Activated CD4-positive, CD25-positive, alpha-beta regulatory T cell treated with anti-CD3 and anti-CD28 coated beads, Interleukin-2, amount 50 U/mL, for 16 hours (primary cell): ENCODE measurements at regions not wholly inside any gene's neighbourhood (a gene's known extent, or its start where the extent isn't known, plus 50 kb on each side); places are given as distances from the start of the nearest gene placed in this dataset.
"Not testable (repeated sequence)": the region's sequence is repeated elsewhere in the genome, so short reads cannot be mapped to it uniquely, and the experiment has no call there.

Source experiments
- DNase-seq: peaks from one replicate; pipeline ENCODE4 v3.0.0-alpha.2; 2020; ENCODE audit warnings: low read depth, low spot score

DNA sequence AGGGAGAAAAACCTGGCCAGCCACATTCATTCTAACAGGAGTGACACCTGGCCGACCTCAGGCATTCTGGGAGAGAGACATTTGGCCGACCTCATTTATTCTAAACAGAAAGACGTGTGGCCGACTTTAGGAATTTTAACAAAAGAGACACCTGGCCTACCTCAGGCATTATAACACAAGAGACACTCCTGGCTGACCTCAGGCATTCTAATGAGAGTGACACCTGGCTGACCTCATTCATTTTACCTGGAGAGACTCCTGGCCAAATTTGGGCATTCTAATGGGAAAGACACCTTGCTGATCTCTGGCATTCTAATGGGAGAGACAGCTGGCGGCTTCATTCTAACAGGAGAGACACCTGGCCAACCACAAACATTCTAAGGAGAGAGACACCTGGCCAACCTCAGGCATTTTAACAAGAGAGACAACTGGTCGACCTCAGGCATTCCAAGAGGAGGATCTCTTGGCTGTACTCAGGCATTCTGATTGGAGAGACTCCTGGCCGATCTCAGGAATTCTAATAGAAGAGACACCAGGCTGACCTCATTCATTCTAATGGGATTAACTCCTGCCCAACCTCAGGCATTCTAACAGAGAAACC is 1353.9 kb downstream of the UQCRFS1 start:
- DNase-seq = no peak

DNA sequence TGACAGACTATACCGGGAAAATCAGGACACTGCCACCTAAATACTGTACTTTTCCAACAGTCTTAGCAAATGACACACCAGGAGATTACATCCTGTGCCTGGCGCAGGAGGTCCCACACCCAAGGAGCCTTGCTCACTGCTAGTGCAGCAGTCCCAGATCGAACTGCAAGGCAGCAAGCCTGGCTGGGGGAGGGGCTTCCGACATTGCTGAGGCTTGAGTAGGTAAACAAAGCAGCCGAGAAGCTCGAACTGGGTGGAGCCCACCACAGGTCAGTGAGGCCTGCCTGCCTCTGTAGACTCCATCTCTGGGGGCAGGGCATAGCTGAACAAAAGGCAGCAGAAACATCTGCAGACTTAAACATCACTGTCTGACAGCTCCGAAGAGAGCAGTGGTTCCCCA is 1360.0 kb downstream of the UQCRFS1 start:
- DNase-seq = not testable (repeated sequence)

DNA sequence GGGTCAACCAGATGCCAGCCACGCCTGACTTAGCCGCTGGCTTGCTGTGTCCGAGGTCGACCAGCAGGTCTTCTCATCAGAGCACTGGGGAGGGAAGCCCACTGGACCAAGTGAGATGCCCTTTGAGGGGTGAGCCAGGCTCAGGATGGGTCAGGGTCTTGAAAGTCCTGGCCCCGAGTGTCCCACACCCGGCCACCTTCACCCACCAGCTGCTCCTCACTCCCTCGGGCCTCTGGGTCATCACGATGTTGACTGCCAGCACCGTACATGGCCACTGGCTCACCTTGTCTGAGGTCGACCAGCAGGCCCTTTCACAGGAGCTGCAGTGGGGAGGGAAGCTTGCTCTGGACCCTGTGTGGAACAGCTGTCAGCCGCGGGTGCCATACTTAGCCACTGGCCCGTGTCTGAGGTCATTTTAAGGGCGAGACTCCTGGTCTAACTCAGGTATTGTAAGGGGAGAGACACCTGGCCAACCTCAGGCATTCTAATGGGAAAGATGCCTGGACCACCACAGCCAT is 1361.3 kb downstream of the UQCRFS1 start:
- DNase-seq = no peak

DNA sequence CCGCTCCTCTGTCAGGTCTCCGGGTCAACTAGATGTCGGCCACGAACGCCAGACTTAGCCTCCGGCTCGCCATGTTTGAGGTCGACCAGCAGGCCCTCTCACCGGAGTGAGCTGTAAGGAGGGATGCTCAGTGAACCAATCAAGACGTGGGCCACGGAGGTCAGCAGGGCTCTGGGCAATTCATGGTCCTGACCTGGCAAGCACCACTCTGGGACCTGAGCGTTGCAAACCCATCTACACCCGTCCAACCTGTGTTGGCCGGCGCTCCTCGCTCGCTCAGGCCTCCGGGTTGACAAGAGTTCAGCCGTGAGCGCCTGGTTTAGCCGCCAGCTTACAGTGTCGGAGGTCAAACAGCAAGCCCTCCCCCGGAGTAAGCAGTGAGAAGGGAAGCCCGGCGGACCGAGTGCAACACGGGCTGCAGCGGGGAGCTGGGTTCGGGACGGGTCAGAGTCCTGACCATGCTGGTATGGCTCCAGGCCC is 1361.9 kb downstream of the UQCRFS1 start:
- DNase-seq = no peak

DNA sequence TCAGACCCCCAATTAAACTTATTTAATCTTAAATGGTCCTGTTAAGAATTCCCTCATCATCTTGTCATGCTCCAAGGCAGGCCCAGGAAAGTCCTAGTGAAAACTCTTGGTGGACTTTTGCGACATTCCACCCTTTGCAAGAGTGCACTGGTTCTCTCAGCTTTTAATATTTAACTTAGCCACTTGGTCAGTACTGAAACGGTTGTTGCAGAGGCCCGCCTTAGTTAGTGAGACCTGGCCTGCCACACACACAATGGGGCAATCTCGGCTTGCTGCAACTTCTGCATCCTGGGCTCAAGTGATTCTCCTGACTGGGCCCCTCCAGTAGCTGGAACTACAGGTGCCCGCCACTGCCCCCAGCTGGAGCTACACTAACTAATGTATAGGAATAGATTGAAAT is 1366.0 kb downstream of the UQCRFS1 start:
- no peak for DNase-seq

DNA sequence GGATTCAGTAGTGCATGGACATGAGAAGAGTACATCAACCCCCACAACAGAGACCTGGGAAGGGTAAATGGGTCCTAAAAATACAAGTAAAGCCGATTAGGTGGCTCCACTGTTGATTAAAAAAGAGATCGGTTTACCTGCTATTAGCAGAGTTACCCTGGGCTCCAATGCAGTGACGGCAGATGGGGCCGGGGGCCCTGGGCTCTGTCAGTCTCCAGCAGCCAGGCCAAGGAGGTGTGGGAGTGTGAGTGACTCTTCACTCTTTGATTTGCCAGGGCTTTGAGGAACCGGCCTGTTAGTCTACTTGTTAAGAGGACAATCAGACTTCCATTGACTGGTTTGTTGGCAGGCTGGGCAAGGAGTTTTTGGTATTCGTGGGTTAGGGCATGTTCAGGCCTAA is 1368.7 kb downstream of the UQCRFS1 start:
- no peak for DNase-seq

DNA sequence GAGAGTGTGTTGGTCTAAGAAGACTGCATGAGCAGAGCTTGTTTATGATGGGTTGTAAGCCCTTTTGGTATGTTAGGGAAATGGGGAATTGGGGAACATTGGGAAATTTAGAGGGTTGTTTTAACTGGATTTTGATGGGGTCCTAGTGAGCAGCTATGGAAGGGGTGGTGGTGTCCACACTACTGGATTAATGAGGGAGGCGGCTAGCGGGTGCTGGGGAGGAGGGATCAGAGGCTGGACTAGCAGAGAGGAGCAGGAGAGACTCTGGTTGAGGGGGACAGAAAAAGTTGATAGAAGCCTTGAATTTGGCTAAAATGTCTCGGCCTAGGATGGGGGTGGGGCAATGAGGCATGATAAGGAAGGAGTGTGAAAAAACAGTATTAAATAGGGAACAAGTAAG is 1369.1 kb downstream of the UQCRFS1 start:
- DNase-seq = no peak

DNA sequence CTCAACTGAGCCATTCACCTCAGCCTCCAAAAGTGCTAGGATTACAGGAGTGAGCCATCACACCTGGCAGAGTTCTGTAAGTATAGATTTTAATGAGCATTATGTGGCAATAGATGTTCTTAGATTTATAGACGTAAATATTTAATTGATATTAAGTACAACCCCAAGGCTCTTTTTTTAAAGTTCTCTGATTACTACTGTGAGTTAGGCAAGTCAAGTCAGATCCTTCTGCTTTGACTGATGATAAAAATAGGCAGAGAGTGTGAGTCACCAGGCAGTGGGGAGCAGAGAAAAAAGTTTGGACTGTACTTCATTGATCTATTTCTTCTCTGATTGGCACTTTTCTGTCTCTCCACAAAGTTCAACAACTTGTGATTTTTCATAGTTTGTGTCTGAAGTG is 1379.9 kb downstream of the UQCRFS1 start:
- no peak for DNase-seq

DNA sequence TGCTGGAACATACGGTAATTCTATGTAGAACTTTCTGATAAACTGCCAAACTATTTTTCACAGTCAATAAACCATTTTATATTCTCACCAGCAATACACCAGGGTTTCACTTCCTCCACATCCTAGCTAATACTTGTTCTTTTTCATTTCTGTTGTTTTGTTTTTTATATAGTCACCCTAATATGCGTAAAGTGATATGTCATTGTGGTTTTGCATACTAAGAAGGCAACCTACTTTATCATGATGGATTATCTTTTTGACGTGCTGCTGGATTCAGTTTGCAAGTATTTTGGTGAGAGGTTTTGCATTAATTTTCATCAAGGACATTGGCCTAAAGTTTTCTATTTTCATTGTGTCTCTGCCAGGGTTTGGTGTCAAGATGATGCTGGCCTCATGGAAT is 1384.1 kb downstream of the UQCRFS1 start:
- no peak for DNase-seq

DNA sequence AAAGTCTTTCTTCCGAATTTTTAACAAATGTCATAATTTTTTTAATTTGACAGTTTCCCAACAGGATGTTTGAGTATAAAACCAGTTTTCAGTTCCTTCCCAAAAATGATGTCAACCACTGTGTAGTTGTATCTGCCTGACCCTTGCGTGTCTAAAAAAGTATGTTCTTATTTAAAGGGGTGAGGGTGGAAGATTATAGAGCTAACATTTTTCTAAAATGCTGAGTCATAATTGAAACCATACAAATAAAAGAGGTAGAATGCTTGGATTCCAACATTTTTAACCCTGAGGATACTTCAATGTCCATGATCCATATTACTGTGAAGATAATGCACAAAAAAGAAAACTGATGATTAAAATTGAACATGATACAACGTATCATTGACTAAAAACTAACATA is 1388.8 kb downstream of the UQCRFS1 start:
- DNase-seq = no peak

DNA sequence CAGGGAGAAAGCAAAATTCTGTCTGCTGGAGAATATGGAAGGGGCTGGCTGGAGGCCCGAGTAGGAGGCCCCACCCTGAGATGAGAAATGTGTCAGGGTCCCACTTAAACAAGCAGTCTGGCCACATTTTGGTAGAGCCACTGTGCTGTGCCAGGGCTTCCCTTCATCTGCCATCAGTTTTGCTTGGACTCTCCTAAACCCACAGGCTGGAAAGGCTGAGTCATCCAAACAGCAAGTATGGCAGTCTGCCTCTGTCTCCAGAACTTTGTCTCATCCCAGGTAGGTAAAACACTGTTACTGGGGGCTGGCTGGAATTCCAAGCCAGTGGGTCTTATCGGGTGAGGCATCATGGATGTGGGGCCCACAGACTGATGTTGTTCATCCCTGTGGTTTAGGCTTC is 1390.6 kb downstream of the UQCRFS1 start:
- DNase-seq = no peak

DNA sequence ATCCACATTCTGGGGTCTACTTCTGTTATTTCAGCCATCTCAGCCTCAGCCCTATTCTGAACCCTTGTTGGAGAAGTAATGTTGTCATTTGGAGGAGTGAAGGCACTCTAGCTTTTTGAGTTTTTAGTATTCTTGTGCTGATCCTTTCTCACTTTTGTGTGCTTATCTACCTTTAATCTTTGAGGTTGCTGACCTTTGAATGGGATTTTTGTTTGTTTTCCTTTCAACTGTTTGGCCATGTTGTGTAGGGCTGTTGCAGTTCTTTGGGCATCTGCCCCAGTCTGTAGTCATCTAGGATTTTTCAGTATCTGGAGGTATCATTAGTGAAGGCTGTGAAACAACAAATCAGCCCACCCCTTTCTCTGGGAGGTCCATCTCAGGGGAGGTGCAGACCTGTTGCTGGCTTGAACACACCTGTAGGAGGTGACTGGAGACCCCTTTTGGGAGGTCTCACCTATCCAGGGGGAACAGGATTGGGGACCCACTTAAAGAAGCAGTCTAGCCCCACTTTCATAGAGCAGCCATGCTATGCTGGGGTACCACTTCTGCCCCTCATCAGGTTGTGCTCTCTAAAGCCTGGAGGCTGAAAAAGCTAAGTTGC is 1391.4 kb downstream of the UQCRFS1 start:
- DNase-seq = no peak

DNA sequence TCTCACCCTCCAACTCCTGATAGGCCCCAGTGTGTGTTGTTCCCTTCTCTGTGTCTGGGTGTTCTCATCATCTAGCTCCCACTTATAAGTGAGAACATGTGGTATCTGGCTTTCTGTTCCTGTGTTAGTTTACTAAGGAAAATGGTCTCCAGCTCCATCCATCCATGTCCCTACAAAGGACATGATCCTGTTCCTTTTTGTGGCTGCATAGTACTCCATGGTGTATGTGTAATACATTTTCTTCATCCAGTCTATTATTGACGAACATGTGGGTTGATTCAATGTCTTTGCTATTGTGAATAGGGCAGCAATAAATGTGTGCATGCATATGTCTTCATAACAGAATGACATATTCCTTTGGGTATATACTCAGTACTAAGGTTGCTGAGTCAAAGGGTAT is 1397.0 kb downstream of the UQCRFS1 start:
- no peak for DNase-seq

DNA sequence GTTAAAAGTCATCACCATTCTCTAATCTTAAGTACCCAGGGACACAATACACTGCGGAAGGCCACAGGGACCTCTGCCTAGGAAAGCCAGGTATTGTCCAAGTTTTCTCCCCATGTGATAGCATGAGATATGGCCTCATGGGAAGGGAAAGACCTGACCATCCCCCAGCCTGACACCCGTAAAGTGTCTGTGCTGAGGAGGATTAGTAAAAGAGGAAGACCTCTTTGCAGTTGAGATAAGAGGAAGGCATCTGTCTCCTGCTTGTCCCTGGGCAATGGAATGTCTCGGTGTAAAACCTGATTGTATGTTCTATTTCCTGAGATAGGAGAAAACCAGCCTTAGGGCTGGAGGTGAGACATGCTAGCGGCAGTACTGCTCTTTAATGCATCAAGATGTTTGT is 1398.1 kb downstream of the UQCRFS1 start:
- not testable (repeated sequence) for DNase-seq

DNA sequence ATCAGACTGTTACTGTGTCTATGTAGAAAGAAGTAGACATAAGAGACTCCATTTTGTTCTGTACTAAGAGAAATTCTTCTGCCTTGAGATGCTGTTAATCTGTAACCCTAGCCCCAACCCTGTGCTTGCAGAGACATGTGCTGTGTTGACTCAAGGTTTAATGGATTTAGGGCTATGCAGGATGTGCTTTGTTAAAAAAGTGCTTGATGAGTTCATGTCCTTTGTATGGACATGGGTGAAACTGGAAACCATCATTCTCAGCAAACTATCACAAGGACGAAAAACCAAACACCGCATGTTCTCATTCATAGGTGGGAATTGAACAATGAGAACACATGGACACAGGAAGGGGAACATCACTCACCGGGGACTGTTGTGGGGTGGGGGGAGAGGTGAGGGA is 1398.7 kb downstream of the UQCRFS1 start:
- not testable (repeated sequence) for DNase-seq

DNA sequence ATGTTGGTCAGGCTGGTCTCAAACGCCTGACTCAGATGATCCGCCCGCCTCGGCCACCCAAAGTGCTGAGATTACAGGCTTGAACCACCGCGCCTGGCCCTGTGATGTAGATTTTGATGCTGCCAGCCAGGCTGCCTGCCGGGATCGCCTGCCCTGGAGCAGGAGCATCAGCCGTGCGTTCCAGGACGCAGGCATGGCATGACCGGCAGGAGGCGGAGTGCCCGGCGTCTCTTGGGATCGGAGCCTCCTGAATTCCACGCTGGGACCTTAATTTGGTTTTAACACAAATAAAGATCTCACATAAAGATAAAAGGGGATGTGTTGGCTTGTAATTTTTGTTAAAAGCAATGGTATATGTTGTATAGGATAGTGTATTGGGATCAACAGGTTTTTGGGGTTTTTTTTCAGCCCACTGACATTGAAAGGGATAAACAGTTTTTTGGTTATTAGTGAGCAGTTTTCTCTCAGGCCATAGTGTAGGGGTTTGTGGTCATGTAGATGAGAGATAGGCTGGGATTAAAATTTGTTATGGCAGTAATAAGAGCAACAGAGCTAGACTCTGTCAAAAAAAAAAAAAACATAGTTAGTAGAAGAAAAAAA is 1406.4 kb downstream of the UQCRFS1 start:
- no peak for DNase-seq

DNA sequence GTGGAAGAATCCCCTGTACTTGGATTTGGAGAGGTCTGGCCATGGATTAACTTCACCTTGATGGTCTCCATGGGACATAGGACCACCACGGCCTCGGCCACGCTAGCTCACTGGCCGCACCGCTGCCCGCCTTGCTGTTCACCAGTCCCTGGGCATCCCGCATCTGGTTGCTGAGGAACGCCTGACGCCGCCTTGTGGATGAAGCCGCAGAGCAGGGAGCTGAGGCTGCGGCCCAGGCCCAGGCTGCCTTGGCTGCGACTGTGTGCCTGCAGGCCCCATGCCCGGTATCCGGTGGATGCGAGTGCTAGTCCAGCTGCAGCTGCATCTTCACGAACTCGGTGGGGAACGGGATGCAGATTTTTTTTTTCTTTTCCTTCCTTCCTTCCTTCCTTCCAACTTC is 1407.1 kb downstream of the UQCRFS1 start:
- no peak for DNase-seq

DNA sequence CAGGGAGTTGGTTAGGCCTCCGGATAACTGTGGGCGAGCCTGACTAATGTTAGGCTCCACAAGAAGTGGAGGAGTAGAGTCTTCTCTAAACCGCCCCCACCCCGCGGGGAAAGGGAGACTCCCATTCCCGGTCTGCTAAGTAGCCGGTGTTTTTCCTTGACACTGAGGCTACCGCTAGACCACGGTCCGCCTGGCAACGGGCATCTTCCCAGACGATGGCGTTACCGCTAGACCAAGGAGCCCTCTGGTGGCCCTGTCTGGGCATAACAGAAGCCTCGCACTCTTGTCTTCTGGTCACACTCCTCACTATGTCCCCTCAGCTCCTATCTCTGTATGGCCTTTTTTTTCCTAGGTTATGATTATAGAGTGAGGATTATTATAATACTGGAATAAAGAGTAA is 1410.7 kb downstream of the UQCRFS1 start:
- DNase-seq = not testable (repeated sequence)

DNA sequence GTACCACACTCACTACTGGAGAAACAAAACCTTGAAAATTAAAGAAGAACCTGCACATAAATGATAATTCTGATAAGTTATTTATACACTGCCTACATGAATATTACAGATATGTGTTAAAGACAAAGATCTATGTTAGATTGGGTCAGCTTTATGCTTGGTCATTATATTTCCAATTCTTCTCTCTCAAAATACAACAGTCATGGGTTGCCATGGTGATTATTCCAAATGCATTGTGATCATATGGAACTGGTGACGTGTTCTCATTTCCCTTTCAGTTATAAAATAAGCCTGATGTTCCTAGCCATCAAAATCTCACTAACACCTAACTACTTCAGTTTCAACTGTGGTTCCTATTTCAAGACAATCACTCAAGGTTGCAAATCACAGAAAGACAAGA is 1416.4 kb downstream of the UQCRFS1 start:
- no peak for DNase-seq

DNA sequence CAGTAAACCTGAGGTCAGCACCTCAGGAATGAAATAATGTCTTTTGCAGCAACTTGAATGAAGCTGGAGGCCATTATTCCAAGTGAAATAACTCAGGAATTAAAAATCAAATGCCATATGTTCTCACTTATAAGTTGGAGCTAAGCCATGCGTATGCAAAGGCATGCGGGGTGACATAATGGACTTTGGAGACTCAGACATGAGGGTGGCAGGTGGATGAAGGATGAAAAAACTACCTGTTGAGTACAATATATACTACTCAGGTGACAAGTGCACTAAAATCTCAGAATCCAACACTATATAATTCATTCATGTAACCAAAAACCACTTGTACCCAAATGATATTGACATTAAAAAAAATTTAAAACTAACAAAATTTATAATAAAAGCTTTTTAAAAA is 1416.9 kb downstream of the UQCRFS1 start:
- no peak for DNase-seq

DNA sequence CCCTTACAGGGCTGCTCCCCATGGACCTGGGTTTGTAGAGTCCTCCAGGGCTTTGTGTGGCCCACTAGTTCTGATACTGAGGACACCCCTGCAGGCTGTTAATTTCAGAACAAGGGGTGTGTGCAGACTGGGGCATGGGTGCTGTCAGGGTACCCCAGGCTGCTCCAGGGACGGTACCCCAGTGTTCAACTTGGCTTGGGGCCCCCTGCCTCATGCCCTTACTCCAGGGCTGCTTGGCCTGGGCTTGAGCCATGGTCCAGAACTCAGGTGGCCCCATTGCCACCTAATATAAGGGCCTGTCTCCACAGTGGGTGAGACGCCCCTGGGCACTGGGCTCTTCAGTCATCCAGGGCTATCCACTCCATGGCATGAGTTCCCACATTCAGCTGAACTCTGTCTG is 1417.6 kb downstream of the UQCRFS1 start:
- DNase-seq = no peak

DNA sequence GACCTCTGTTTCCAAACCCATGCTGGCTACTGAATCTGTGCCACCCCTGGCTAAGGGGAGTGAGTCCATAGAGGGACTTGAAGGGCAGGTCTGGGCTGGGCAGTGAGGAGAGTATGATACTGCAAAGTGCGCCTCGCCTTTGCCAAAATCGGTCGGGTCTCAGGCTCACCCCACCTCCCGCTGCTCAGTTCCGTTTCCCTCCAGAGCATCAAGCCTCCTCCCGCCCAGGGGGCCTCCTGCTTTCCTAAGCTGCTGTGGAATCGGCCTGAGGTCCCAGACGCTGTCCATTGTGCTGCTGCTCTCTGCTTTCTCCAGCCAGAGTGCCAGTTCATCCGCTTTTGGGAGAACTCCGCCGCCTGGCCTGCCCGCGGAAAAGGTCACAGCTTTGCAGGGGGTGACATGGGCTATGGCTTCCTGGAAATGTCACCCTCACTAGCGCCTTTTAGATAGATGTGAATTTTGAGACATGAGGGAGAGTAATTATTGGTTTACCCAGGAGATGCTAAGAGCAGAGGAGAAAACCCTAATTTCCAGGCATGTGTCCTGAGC is 1418.4 kb downstream of the UQCRFS1 start:
- no peak for DNase-seq
